Renal cortical epithelial cell (primary cell): ENCODE measurements at regions not wholly inside any gene's neighbourhood (a gene's known extent, or its start where the extent isn't known, plus 50 kb on each side); places are given as distances from the start of the nearest gene placed in this dataset.
A peak's percentile ranks its signal among the peaks of the same experiment; 100 is the strongest.

Experiments
- DNase-seq: peaks from one replicate; pipeline ENCODE4 v3.0.0-alpha.2; 2011; ENCODE audit warnings: low read depth

DNA sequence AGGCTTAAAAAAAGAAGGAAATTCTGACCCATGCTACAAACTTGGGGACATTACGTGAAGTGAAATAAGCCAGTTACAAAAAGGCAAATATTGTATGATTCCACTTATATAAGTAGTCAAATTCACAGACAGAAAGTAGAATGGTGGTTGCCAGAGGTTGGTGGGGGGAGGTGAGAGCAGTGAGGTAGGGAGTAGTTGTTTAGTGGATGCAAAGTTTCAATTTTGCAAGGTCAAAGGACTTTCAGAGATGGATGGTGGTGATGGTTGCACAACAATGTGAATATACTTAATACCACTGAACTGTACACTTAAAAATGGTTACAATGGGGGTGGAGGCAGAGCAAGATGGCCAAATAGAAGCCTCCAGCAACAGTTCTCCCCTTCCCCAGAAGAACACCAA is 86.2 kb upstream of the PLXNC1 start:
- DNase-seq, result no peak

DNA sequence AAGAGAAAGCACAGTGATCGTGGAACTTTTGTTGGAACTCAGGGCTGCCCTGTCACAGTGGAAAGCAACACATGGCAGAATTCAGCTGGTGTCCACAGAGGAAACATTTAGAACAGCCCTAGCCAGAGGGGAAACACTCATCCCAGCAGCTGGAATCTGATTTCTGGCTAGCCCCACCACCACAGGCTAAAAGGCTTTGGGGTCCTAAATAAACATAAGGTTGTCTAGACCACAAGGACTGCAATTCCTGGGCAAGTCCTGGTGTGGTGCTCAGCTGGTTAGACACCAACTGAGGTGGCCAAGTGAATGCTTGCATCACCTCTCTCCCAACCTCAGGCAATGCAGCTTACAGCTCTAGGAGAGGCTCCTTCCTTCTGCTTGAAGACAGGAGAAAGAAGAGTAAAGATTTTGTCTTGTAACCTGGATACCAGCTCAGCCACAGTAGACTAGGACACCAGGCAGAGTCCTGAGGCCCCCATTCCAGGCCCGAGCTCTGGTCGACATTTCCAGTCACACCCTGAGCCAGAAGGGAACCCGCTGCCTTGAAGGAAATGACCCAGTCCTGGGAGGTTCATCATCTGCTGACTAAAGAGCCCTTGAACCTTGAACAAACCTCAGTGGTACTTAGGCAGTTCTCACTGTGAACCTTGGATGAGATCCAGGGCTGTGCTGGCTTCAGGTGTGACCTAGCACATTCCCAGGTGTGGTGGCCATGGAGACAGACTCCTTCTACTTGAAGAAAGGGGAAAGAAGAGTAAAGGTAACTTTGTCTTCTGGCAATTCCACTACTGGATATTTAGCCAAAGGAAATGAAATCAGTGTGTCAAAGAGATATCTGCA is 85.4 kb upstream of the PLXNC1 start:
- no peak for DNase-seq

DNA sequence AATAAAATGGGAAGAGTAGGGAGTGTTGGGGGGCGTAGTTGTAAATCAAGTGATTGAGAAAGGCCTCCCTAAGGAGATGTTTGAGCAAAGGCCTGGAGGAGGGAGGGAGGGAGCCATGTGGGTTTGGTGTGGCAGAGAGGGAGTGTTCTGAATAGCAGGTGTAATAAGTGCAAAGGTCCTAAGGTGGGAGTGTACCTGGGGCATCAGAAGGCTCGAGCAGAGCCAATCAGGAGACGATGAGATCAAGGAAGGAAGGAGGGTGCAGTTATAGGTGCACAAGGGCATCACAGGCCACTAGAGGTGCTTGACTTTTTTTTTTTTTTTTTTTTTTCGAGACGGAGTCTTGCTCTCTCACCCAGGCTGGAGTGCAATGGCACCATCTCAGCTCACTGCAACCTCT is 77.9 kb upstream of the PLXNC1 start:
- no peak for DNase-seq

DNA sequence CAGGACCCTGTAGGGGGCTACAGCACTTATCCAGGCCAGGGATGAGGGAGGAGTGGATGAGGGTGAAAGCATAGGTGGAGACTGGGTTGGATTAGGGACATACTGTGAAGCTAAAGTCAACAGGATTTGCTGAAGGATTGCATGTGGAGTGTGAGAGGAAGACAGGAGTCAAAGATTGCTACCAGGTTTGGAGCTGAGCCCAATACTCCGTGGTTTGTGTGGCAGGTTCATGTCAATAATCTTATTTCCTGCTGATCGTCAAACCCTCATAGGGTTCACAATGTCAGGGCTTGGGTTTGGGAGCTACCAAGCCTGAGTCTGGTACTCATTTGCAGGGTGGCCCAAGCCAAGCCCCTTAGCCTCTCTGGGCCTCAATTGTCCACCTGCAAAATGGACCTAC is 77.1 kb upstream of the PLXNC1 start:
- DNase-seq, result no peak

DNA sequence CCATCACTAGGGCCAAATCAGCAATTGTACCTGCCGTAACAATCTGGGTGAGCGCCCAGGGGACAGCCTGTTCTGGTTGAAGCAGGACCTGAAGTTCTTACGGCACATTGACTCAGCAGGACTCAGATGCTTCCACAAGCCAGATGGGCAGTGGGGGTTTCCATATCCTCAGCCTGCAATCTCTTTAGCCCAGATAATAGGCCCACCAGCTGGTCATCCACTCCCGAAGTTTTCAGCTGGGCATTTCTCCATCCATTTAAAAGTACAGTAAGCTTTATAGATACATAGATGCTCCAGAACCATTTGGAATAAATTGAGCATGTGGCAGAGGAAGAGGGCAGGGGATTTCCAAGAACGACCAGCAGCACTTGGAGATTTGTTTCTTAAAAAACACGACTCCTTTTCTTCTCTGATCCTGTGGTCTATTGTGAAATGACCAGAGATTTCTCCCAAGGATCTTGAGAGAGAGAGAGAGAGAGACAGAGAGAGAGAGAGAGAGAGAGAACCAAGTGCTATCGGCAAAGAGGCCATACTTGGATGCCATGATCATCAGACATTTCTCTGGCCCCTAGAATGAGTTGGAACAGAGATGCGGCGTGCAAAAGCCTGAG is 74.8 kb upstream of the PLXNC1 start:
- no peak for DNase-seq

DNA sequence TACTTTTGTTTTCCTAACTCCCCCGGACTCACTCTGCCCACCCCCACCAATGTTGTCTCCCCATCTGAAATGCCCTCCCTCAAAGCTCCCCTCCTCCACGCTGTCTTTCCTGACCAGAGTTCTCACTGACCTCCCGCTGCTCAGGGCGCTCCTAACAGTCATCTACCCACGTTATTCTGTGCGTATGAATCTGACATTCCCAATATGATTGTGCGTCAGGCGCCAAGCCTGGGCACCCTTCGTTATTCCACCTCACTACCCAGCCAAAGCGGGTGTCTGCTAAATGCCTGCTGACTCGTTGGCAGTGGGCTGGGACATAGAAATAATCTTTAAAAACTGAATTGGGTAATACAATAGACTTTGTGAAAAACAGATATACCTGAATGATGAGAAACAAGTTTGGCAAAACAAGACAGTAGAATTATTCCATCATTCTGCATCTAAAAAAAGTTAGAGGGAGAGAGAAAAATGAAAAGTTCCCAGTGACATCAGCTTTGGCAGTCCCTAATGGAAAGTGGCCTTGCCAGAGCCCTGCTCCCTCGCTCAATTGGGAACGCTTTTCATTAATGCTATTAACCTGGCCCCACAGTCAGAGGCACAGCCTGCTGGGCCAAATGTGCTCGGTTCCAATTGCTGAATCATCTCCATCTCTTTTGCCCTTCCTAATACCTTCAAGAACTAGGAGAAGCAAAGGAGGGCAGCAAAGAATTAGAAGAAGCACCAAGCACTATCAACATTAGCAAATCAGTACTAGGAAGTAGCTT is 74.0 kb upstream of the PLXNC1 start:
- no peak for DNase-seq

DNA sequence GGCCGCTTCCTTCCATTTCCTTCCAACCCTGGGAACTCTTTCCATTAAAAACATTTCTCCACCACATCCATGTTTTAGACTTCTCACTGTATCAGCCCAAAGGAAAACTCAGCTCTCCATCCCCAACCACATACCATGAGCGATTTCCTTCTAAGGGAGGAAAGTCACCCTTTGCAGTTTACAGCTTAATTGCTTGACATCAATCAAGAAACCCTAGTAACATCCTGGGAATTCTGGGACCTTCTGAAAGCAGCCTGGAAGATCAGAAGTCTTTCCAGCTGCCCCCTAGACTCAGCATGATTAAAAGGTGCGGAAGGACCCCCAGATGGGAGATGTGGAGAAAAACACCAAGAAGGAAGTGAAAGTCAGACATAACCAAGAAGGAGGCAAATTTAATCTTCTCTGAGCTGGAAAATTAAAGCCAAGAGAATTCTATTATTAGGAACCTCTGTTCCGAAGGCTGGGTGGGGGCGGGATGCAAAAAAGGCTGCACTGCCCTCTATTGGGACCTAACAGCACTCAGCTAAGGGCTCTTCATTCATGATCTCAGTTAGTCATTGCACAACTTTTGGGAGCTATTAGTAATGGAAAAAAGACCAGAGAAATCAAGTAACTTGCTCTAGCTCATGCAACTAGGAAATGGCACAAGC is 73.3 kb upstream of the PLXNC1 start:
- peak; percentile 81 for DNase-seq

DNA sequence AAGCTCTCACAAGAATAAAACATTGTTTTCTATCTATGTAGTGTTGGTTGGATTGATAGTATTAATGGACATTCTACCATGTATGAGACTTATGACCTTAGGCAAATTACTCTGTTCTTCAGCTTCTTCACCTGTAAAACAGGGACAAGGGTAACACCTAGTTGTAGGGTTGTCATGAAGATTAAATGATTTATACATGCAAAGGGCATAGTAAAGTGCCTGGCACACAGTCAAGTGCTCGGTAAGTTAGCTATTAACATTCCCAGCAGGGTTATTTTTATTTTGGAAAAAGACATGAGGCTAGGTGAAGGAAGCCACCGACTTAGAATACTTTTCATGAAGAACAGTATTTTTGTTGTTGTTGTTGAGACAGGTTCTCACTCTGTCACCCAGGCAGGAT is 71.2 kb upstream of the PLXNC1 start:
- no peak for DNase-seq

DNA sequence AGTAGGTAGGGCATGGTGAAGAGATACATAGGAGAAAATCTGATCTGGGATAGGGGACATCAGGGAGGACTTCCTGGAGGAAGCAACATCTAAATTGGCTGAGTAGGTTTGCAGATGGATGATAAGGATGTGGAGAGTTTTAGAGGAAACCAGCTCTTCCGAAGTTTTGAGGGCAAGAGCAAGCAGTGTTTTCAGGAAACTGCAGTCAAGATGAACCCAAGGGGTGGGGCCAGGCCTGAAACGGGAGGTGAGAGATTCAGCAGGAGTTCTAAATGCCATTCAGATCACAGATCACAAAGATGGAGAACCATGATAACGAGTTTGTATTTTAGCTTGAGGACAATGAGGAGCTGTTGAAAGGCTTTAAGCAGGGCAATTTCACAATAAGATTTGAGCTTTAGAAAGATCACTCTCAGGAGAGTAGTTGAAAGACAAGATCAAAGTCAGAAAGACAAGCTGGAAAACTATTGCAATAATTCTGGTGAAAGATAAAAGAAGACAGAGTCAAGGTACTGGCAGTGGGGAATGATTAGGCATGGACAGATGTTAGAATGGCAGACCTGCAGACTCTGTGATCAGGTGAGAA is 70.1 kb upstream of the PLXNC1 start:
- DNase-seq, result no peak

DNA sequence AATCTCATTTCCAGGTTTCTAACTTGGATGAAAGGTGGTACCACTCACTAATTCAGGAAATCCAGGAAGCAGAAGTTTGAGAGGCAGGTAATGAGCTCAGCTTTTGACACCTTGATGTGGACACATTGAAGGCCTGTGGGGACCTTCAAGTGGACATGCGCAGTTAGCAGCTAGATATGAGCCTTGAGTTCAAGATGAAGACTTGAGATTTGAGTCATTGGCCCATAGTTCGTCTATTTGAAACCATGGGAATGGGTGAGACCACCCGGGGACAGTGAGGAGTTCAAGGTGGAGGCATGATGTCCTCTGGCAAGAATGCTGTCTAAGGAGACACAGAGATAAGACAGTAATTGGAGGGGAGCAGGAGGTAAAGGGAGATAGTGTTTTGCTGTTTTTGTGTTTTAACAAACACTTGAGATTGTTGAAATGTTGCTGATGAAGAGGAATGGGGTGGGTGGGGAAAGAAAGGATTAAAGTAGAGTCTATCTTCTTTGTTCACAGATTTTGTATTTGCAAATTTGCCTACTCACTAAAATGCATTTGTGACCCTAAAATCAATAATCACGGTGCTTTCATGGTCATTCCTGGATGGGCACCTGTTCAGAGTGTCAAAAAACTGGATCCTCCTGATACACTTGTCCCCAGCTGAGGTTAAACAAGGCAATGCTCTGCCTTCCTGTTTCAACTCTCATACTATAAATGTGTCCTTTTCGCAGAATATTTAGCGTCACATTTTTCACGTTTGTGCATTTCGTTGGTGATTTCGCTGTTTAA is 69.5 kb upstream of the PLXNC1 start:
- DNase-seq, result no peak

DNA sequence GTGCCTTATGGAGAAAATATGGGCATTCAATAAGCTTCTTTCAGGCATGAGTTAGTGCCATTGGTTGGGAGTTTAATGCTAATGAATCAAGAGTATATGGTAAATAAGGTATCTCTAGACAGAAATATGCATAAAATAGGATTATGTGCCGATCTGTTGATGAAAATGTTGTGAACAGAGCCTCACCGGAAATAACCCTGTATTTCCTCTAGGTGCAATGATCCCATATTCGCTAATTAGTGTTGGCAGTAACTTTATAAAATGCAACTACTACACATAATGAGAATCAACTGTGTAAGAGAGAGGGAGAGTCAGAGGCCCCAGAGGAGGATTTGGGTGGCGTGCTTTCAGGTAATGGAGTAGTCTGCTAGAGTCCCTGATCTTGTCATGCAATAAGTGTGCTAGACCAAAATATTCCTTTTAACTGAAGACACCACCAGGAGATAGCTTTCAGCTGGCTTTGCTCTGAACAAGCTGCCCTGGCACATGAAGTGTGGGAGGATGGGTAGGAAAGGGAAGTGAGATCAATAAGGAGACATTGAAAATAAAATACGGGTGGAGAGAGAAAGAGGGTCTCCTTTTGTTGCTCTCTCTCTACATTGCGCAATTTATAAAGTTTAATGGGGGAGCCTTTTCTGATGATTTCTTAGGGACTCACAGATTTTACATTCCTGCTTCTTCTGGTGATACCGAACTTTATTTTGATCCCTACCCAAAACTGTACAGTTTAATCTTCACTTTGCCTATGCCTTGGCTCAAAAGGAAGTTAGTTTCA is 68.6 kb upstream of the PLXNC1 start:
- no peak for DNase-seq

DNA sequence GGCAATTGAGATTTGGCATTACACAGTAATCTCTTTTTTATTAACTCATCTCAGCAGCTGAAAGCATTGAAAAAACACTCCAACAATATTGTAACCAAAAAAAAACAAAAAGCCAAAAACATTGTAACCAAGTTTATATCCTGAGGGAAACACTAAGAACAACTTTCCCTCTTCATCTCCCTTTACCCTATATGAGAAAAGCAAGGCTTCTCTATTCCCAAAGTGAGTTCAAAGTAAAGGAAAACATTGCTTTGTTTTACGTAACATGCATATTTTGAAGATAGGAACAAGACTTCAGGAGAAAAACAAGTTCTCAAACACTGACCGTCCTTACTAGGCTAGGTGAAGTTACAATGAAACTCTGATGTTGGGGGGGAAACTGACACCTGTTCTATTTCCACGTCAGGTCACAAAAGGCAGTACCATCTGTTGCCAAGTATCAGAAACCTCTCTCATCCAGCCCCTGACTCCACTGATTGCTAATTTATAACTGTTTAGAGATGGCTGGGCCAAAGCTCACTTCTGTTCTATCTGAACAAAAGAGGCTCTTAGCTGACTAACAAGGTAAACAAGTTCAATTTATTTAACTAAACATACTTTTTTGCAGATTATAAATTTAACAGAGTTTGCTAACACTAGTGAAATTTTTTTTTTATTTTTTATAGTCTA is 67.9 kb upstream of the PLXNC1 start:
- no peak for DNase-seq

DNA sequence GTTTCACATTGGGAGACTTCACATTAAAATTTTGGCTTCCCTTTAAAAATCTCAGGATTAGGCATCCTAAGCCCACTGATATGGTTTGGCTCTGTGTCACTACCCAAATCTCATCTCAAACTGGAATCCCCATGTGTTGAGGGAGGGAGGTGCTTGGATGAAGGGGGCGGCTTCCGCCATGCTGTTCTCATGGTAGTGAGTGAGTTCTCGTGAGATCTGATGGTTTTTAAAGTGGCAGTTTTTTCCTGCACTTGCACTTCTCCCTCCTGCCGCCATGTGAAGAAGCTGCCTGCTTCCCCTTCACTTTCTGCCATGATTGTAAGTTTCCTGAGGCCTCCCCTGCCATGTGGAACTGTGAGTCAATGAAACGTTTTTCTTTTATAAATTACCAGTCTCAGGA is 65.7 kb upstream of the PLXNC1 start:
- no peak for DNase-seq

DNA sequence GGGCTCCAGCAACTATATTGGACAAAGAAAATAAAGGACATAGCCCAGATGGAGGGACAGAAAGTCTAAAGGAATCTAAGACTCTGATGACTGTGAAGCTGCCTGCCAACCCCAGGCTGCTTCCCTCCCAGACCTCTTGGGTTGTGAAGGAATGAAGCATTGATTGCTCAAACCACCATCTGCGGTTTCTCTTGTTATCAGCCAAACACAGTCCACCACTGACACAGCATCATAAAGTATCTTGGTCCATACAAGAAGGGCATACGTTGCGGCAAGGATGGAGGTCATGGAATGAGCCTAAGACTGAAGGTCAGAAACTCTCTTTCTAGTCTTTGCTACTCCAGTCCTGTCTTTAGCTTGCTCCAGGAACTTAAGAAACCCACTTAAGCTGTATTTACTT is 58.5 kb upstream of the PLXNC1 start:
- no peak for DNase-seq

DNA sequence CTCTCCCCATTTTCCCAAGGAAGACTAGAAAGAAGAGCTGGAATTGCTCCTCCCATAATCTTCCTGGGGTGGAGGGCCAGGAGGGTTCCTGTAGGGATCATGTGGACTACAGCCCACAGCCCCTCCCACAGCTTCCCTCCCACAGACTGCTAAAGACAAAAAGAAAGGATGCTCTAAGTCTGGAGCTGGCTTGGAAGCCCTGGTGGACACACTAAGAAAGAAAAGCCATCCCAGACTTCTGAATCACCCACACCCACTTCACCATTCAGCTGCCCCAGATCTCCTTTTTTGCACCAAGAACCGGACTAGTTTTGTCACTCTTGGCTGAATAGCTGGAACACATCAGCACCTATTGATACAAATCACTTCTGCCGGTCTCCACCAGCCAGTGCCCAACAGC is 56.8 kb upstream of the PLXNC1 start:
- DNase-seq, result no peak

DNA sequence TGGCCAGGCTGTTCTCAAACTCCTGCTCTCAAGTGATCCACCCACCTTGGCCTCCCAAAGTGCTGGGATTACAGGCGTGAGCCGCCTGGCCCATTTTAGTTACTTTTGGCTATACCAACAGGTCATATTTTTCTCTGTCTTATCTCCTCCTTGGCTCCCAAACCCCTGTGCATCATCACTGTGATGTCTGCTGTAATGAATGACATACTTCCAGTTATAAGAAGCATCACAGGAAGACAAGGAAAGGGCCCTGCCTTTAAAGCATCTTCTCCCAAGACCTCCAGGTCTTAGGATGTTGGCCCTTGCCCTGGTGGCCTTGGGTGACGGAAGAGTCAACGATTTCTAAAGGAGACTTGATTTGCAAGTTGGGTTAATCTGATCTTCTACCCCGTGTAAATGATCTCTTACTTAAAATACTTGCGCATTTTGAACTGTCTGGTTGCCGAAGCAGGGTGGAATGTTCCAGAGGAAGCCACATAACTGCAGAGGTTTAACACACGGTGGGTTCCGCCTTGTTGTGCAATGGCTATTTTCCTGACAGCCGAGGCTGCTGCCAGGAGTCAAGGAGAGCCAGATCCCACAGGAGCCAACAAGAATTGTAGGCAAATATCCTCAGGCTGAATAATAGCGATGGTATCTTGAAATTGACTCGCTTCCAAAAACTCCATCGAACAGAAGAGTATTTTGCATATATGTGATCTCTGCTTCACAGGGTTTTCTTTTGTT is 55.7 kb upstream of the PLXNC1 start:
- peak; percentile 55 for DNase-seq

DNA sequence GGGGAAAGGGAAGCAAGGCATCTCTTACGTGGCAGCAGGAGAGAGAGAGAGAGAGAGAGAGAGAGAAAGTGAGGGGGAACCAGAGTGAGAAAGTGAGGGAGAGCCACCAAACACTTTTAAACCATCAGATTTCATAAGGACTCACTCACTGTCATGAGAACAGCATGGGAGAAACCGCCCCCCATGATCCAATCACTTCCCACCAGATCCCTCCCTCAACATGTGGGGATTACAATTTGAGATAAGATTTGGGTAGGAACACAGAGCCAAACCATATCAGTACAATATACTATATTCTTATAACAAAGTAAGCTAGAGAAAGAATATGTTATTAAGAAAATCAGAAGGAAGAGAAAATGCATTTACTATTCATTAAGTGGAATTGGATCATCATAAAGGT is 53.7 kb upstream of the PLXNC1 start:
- DNase-seq, result no peak

DNA sequence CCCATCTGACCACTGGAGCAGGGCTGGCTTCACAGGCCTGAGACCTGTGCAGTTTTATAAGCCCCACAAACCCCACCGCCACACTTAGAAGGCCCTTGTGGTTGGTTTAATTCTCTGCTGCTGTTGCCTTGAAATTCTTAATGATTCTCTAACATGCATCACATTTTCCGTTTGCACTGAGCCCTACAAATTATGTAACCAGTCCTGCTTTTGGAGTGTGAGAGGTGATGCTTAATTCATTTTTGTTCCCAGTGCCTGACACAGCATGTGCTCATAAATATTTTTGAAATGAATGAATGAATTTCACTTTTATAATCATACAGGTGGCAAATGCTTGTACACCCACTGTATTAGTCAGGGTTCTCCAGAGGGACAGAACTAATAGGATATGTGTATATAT is 52.8 kb upstream of the PLXNC1 start:
- no peak for DNase-seq

DNA sequence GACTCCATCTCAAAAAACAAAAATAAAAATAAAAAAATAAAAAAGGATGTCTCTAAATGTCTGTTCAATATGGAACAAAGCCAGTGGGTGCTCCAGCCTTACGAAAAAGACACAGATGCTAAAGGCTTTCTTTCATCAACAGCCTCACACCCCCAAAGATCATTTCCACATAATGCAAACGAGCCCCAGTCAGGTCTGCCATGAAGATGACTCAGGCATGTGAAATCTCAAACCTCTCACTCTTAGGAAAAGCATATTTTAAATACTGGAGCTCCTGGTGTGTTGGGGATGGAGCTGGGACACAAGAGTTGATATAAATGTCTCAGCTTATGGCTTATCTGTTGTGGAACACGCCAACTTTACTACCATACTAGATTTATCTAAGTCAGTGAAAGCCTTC is 49.9 kb upstream of the PLXNC1 start:
- DNase-seq, result peak; percentile 41
